Epithelial cell of esophagus (primary cell): ENCODE measurements at regions not wholly inside any gene's neighbourhood (a gene's known extent, or its start where the extent isn't known, plus 50 kb on each side); places are given as distances from the start of the nearest gene placed in this dataset.
"Not testable (repeated sequence)": the region's sequence is repeated elsewhere in the genome, so short reads cannot be mapped to it uniquely, and the experiment has no call there.

ENCODE experiments used
- DNase-seq: peaks from one replicate; pipeline ENCODE4 v3.0.0; 2010; ENCODE audit warnings: low read depth
- H3K4me3 ChIP-seq: 2 replicates; pipeline ENCODE4 v1.5.1; 2011; ENCODE audit warnings: mild to moderate bottlenecking, low read length, control low read depth
- TF ChIP-seq, protein P1 (sequence below): IDR thresholded peaks from 2 replicates; pipeline ENCODE4 v1.5.1; 2011; ENCODE audit warnings: low read depth, mild to moderate bottlenecking, low read length, control low read depth, inconsistent platforms; ENCODE audit not compliant: insufficient read depth; ENCODE audit errors: missing control alignments

DNA sequence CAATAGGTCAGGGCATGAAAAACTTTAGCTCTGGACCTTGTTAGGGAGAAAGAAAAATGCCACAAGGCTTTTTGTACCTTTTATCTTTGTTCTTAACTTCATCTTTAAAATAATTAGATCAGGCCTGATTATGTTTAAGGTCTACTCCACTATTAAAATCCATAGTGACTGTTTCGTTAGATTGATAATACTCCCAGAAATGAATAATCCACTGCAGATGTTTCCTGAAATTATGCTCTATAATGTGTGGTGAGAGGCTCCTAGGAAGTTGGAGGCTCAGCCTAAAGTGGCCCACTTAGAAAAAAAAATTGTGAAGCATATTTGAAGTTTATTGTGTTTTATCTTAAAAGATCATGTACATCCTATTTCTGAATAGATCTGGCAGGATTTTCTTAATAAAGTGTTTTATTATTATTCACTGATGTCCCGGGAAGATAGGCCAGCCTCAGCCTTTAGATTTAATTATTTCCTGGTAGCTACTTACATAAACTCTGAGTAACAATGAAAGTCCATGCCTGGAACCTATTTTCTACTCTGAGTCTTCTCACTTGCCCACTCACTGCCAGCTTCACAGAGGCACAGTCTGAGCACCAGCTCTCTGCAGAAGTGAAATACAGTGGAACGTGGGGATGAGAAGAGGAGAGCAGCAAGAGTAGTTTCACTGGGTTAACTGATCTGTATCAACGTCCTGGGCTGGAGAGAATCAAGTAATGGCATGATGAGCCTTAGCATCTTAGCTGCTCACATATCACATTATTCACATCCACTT lies 126.8 kb upstream of the TMEM170B start:
- no peak for DNase-seq
- H3K4me3 ChIP-seq = no peak overlapping the region
- TF ChIP-seq, protein P1, sequence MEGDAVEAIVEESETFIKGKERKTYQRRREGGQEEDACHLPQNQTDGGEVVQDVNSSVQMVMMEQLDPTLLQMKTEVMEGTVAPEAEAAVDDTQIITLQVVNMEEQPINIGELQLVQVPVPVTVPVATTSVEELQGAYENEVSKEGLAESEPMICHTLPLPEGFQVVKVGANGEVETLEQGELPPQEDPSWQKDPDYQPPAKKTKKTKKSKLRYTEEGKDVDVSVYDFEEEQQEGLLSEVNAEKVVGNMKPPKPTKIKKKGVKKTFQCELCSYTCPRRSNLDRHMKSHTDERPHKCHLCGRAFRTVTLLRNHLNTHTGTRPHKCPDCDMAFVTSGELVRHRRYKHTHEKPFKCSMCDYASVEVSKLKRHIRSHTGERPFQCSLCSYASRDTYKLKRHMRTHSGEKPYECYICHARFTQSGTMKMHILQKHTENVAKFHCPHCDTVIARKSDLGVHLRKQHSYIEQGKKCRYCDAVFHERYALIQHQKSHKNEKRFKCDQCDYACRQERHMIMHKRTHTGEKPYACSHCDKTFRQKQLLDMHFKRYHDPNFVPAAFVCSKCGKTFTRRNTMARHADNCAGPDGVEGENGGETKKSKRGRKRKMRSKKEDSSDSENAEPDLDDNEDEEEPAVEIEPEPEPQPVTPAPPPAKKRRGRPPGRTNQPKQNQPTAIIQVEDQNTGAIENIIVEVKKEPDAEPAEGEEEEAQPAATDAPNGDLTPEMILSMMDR = no peak

DNA sequence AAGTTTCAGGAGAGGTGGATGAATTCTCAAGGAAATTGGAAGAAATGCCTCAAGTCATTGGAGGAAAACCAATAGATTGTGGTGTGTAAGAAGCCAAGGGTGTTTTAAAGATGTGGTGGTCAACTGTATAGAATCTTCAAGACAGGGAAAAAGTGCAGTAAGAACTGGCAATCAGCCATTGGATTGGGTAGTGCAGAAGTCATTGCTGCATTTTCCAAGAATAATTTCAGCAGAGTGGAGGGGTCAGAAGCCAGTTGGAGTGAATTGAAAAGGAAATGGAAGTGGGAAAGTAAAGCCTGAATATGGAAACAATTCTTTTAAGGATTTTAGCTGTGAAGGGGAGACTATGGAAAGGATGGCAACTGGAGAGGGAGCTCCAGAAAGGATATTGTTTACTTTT lies 128.2 kb upstream of the TMEM170B start:
- TF ChIP-seq, protein P1 = no peak
- DNase-seq = no peak
- no peak overlapping the region for H3K4me3 ChIP-seq

DNA sequence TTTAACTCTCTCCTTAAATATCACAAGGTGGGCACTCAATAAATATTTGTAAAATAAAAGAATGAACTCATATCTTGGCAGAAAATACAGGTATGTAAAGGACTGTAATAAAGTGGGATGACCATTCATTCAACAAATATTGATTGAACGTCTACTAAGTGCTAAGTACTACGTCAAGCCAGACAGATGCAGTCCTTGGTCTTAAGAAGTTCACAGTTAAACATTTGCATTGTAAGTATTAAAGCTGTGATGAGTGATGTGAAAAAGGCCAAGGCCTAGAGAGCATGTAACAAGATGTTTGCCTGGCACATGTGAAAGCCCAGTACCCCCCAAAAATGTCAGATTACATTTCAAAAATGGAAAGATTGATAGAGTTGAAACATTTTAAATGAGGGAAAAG lies 130.1 kb upstream of the TMEM170B start:
- no peak for DNase-seq
- TF ChIP-seq, protein P1 = no peak
- H3K4me3 ChIP-seq = no peak overlapping the region

DNA sequence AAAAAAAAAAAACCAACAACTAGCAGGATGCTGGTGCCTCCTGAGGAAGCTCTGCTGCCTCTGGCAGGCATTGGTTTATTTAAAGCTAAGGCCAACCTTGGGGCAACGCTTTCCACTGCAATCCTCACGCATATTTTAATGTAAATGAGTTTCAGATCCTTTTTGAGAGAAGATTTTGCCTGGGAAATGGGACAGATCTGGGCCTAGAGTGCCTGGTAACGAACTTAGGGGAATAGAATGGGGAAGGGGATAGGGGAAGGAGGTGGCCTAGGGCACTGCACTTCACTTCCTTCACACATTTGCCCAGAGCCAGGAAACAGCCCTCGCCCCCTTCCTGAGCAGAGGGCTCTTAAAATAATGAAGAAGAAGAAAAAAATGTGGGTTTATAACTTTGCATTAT lies 132.7 kb upstream of the TMEM170B start:
- DNase-seq = no peak
- TF ChIP-seq, protein P1 = no peak
- H3K4me3 ChIP-seq = no peak overlapping the region

DNA sequence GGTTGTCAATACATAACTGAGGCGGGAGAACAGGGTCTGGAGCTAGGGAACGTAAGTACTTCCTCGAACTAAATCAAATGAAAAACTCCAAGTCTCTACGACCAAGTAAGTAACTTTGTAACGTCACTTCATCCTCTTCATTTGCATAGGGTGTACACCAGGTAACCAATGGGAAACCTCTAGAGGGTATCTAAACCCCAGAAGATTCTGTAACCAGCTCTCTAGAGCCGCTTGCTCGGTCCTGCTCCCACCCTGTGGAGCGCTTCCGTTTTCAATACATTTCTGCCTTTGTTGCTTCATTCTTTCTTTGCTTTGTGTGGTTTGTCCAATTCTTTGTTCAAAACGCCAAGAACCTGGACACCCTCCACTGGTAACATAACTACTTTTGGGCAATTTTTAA lies 133.5 kb upstream of the TMEM170B start:
- H3K4me3 ChIP-seq = no peak overlapping the region
- no peak for DNase-seq
- TF ChIP-seq, protein P1 = no peak

DNA sequence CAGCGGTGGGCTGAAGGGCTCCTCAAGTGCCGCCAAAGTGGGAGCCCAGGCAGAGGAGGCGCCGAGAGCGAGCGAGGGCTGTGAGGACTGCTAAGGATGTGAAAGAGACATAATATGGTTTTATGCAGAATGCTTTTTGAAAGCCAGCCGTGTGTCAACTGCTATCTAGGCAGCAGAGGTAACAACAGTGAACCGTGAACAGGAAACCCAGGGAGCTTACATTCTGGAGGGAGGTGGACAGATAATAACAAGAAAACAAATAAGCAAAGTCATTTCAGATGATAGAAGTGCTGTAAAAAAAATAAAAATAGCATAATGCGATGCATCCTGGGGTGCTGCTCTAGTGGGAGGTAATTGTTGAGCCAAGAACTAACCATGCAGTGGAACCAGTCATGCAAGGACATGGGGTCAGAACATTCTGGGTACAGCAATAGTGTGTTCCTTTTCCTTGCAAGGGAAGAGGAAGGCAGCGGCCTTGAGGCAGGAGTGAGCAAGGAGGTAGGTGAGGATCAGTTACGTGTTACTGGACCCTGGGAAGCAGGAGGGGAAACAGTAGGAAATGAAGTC lies 134.4 kb upstream of the TMEM170B start:
- no peak overlapping the region for H3K4me3 ChIP-seq
- TF ChIP-seq, protein P1 = no peak
- no peak for DNase-seq

DNA sequence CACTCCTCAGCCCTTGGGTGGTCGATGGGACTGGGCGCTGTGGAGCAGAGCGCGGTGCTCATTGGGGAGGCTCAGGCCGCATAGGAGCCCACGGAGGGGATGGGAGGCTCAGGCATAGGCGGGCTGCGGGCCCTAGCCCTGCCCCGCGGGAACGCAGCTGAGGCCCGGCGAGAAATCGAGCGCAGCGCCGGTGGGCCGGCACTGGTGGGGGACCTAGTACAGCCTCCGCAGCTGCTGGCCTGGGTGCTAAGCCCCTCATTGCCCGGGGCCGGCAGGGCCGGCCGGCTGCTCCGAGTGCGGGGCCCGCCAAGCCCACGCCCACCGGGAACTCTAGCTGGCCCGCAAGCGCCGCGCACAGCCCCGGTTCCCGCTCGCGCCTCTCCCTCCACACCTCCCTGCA lies 135.0 kb upstream of the TMEM170B start:
- H3K4me3 ChIP-seq, DNase-seq: not testable (repeated sequence)

DNA sequence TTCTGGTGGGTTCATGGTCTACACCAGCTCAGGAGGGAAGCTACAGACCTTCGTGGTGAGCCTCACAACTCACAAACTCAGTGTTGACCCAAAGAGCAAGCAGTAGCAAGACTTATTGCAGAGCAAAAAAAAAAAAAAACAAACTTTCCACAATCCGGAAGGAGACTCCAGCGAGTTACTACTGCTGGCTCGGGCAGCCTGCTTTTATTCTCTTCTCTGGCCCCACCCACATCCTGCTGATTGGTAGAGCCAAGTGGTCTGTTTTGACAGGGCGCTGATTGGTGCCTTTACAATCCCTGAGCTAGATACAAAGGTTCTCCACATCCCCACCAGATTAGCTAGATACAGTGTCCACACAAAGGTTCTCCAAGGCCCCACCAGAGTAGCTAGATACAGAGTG lies 135.6 kb upstream of the TMEM170B start:
- not testable (repeated sequence) for DNase-seq

More for the DNA sequence above, 135.6 kb upstream of the TMEM170B start:
- not testable (repeated sequence) for H3K4me3 ChIP-seq
